BE2C (cell line): ENCODE measurements at regions not wholly inside any gene's neighbourhood (a gene's known extent, or its start where the extent isn't known, plus 50 kb on each side); places are given as distances from the start of the nearest gene placed in this dataset.
A peak's percentile ranks its signal among the peaks of the same experiment; 100 is the strongest.

Experiments
- DNase-seq: peaks from one replicate; pipeline ENCODE4 v3.0.0-alpha.2; 2020
- H3K27me3 ChIP-seq: fragments of 250-450 bp; sonication (Bioruptor Pico); 2 replicates; pipeline ENCODE4 v1.5.1; 2020; ENCODE audit warnings: mild to moderate bottlenecking
- H3K36me3 ChIP-seq: fragments of 250-450 bp; sonication (Bioruptor Pico); 2 replicates; pipeline ENCODE4 v1.5.1; 2020; ENCODE audit warnings: mild to moderate bottlenecking
- H3K4me1 ChIP-seq: fragments of 250-450 bp; sonication (Bioruptor Pico); 2 replicates; pipeline ENCODE4 v1.5.1; 2020
- H3K4me3 ChIP-seq: 2 replicates; pipeline ENCODE4 v1.5.1; 2011; ENCODE audit warnings: low read depth, low read length
- H3K9me3 ChIP-seq: fragments of 250-450 bp; sonication (Bioruptor Pico); 2 replicates; pipeline ENCODE4 v1.5.1; 2020
- CTCF ChIP-seq: IDR thresholded peaks from 2 replicates; pipeline ENCODE4 v1.5.1; 2012; ENCODE audit warnings: mild to moderate bottlenecking, low read depth, low read length

GRCh38 chr5:71982717-71983395, 124.4 kb upstream of the MAP1B start:
- TF ChIP-seq CTCF, result no peak
- no peaks in the 10 kb centered on the region for H3K9me3 ChIP-seq
- no peak for DNase-seq
- H3K27me3 ChIP-seq, result no peaks in the 10 kb centered on the region
- H3K4me1 ChIP-seq, result peaks cover 4% of the 10 kb centered on the region
- no peaks in the 10 kb centered on the region for H3K36me3 ChIP-seq
- H3K4me3 ChIP-seq, result no peak overlapping the region

- no peak overlapping the region for H3K4me3 ChIP-seq
- H3K4me1 ChIP-seq, result no peaks in the 10 kb centered on the region
- H3K36me3 ChIP-seq, result no peaks in the 10 kb centered on the region
- H3K27me3 ChIP-seq, result no peaks in the 10 kb centered on the region
- no peak for DNase-seq
- TF ChIP-seq CTCF, result no peak
- no peaks in the 10 kb centered on the region for H3K9me3 ChIP-seq
These were observed 121.2 kb upstream of the MAP1B start for GRCh38 chr5:71986101-71986500.

DNA sequence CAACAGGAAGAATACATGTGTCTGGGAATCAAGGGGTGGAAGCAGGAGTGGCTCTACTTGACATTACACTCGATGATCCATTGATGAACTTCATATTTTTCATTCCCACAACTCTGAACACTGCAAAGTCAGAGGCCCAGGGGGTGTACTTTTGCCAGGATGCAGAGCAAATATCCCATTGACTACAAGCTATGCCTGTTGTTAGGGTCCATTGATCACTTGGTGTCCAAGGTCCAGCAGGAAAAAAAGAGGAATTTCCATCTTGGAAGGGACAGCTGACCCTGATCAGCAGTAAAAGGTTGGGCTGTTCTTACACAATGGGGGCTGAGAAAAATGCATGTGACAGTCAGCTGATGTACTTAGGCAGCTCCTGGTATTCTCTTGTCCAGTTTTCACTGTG, 118.5 kb upstream of the MAP1B start:
- no peak for TF ChIP-seq CTCF
- H3K4me3 ChIP-seq, result no peak overlapping the region

DNA sequence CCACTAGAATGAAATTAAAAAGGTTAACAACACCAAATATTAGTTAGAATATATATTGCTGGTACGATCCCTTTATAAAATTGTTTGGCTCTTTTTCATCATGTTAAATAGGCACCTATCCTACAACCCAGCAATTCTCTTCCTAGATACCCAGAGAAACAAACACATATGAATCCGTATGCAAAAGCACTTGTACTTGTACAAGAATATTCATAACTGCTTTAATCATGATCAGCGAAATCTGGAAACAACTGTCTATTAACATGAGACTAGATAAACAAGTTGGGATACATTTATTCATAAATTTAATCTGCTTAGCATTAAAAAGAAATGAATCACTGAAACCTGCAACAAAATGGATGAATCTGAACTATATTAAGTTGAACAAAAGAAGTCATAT, 113.7 kb upstream of the MAP1B start:
- peaks cover 14% of the 10 kb centered on the region for H3K4me1 ChIP-seq
- DNase-seq, result no peak
- H3K4me3 ChIP-seq, result no peak overlapping the region
- no peak for TF ChIP-seq CTCF
- H3K27me3 ChIP-seq, result no peaks in the 10 kb centered on the region
- H3K36me3 ChIP-seq, result no peaks in the 10 kb centered on the region
- no peaks in the 10 kb centered on the region for H3K9me3 ChIP-seq

More for the DNA sequence above, 118.5 kb upstream of the MAP1B start:
- Histone ChIP-seq H3K36me3 (no peaks in the 10 kb centered on the region), H3K4me1 (no peaks in the 10 kb centered on the region), H3K9me3 (no peaks in the 10 kb centered on the region), H3K27me3 (no peaks in the 10 kb centered on the region)
- DNase-seq, result no peak

DNA sequence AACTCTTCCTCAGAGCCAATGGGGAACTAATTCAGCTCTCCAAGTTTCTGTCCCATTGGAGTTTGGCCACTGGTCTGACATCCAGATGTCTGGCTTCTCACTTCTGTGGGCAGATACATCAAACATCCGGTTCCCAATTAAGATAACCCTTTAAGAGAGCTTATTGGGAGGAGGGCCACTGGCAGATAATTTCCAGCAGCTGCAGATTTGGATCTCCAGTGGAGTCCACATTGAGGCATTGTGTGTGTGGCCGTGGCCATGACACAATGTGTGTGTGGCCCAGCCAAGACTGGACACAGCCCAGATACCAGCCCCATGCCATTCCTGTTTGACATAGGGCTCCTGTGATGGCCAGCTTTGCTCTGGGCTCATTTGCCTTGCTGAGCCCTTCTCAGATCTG, 110.5 kb upstream of the MAP1B start:
- Histone ChIP-seq H3K4me1 (peaks cover 14% of the 10 kb centered on the region), H3K27me3 (no peaks in the 10 kb centered on the region), H3K36me3 (no peaks in the 10 kb centered on the region), H3K4me3 (no peak overlapping the region), H3K9me3 (no peaks in the 10 kb centered on the region)
- TF ChIP-seq CTCF, result no peak
- peak; percentile 48 for DNase-seq

DNA sequence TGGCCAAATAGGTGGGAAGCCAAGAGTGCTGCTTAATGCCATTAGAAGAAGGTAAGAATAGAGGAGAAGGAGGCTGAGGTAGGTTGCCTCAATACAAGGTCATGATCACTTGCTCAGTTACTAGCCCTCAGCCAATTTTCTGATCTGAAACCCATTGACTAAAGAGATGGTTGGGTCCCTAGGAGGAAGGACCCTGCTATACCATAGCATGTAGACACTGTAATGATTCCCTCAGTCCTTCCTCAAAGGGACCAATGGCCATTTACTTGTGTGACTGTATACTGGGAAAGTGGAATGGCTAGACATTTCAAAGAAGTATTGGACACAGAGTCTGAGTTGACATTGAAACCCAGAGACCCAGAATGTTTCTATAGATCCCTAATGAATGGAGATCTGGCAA, 108.5 kb upstream of the MAP1B start:
- H3K4me1 ChIP-seq, result peaks cover 14% of the 10 kb centered on the region
- H3K27me3 ChIP-seq, result no peaks in the 10 kb centered on the region
- TF ChIP-seq CTCF, result no peak
- no peak overlapping the region for H3K4me3 ChIP-seq
- H3K9me3 ChIP-seq, result no peaks in the 10 kb centered on the region
- H3K36me3 ChIP-seq, result no peaks in the 10 kb centered on the region
- no peak for DNase-seq
